HT-29 (cell line): ENCODE measurements at regions not wholly inside any gene's neighbourhood (a gene's known extent, or its start where the extent isn't known, plus 50 kb on each side); places are given as distances from the start of the nearest gene placed in this dataset.
"Not testable (repeated sequence)": the region's sequence is repeated elsewhere in the genome, so short reads cannot be mapped to it uniquely, and the experiment has no call there.

Experiments
- DNase-seq: peaks from one replicate; pipeline ENCODE4 v3.0.0-alpha.2; 2015; ENCODE audit warnings: low spot score

- no peak for DNase-seq
Measured at GRCh38 chr3:104903064-104903463, 463.6 kb upstream of the ALCAM start.

GRCh38 chr3:104906001-104906639 is 460.6 kb upstream of the ALCAM start:
- DNase-seq: no peak

DNA sequence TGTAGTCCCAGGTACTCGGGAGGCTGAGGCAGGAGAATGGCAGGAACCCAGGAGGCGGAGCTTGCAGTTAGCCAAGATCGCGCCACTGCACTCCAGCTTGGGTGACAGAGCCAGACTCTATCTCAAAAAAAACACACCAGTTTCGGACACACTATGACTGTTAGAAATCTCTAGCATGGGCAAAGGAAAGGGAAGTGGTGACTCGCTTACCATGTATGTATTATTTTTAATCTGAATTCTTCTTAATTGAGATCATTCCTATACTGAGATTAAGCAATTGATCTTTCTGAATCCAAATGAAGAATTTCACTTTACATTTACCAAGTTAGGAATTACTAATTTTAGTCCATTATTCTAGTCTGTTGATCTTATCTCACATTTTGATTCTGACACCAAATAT is 459.2 kb upstream of the ALCAM start:
- no peak for DNase-seq

GRCh38 chr3:104908761-104909160 is 457.9 kb upstream of the ALCAM start:
- no peak for DNase-seq

DNA sequence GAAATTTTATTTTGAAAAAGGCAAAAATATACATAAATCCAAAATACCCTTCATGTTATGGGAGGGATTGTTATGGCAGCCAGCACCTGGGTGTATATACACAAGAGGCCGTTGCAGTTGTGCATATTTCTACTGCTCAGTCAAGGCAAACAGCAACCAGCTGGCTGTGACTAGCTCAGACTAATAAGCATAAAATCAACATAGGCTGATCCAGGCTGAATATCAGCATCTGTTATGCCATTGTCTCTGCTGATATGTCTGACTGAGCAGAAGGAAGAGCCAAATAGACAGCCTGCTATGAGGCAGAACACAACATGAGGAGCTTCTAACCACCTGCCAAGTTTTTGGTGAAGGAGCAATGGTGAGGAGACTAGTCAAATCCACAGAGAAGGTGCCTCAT is 457.5 kb upstream of the ALCAM start:
- DNase-seq: no peak

DNA sequence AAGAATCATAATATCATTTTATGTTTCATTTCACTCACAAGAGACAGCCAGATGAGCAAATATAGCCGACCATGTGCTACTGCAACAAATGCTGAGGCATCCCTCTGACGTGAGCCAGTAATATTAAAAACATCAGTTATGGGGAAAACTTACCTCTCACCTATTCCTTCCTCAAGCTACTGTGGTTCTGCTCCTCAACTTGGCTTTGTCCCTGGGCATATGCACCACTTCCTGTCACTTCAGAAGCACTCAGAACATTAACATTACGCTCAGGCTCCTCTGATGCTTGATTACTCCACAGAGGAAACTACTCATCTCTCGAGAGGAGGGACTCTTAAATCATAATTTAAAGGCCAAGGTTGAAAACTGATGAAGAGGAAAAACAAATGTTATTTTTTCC is 457.0 kb upstream of the ALCAM start:
- no peak for DNase-seq

- DNase-seq: no peak
Measured at GRCh38 chr3:104911376-104911775, 455.3 kb upstream of the ALCAM start.

DNA sequence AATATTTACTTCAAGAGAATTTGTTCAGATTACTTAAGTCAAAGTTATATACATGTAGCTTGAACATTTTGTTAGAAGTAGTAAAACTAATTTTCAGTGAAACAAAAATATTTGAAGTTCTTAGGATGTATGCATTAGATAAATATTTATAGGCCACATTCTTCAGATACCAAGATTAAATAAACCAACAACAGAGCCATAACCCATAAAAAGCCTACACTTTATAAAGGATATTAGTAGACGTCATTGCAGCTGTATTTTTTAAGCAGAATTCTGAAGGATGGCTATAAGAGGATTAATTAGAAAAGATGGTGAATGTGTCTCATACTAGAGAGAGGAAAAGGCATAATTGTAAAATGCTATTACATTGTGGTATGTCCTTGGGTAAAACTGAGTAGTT is 449.7 kb upstream of the ALCAM start:
- no peak for DNase-seq

DNA sequence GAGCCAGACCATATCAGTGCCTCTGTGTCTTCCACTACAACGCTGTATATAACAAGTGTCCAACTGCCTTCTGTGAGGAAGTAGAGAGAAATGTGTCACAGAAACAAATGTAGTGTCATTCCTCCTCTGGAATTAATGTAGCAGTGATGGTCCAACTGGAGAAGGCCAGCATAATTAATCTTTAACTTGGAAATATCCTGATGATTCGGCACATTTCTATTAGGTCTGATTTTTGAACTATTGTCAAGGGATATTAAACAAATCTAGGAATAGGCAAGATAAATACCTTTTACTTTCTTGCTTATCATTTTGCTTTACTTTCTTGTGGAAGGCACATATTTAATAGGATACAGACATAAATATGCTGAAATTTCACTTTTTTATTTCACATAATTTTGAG is 446.2 kb upstream of the ALCAM start:
- no peak for DNase-seq

DNA sequence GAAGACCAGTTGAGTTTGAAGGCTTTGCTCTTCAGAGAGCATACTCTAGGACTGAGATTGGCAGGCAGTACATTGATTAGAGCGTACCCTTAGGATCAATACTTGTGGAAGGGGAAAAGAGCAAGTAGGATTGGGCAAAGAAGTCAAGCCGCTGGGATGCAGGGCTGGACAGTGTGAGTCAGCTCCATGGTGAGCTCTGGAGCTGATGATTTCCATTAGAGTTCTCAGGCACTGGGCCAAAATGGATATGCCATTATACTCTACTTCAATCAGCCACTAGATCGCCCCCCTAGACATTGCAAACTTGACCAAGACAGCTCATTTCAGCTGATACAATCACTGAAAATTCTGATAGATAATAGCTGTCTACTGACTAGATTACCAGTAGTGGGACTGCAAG is 432.7 kb upstream of the ALCAM start:
- DNase-seq: no peak

DNA sequence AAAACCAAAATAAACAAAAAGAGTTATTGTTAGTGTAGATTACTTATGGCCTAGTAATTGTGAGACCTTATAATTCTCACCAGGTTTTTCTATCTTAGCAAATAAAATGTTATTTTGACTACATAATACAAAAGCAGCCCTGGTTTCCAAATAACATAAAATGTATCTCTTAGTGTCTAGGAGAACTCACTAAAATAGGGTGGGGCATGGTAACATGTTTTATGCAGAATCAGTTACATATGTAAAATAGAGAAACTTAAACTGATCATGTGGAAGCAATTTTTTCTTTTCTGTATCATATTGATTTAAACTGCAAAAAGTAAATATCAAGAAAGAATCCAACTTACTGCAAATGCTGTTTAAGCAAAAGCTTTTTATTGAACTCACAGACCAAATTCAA is 431.1 kb upstream of the ALCAM start:
- no peak for DNase-seq

GRCh38 chr3:104939196-104939595 is 427.5 kb upstream of the ALCAM start:
- no peak for DNase-seq

- DNase-seq: no peak
Measured at GRCh38 chr3:104941785-104942184, 424.9 kb upstream of the ALCAM start.

DNA sequence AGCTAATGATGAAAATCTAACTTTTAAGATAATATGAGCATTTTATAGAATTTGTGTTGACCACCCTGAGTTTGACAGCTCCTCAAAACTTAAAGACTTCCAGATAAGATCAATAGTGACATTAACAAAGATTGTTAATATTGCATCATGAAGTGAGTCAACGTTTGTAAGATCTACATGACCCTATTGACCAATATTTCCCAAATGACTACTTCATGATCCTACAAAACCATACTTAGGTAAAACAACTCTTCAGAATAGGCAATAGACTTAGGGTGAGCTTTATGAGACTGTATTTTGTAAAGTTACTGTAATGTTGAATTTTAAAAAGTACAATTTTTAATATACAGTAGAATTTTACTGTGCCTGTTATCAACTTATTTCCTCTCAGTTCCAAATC is 422.7 kb upstream of the ALCAM start:
- DNase-seq: no peak

- DNase-seq: no peak
Measured at GRCh38 chr3:104947943-104948342, 418.8 kb upstream of the ALCAM start.

DNA sequence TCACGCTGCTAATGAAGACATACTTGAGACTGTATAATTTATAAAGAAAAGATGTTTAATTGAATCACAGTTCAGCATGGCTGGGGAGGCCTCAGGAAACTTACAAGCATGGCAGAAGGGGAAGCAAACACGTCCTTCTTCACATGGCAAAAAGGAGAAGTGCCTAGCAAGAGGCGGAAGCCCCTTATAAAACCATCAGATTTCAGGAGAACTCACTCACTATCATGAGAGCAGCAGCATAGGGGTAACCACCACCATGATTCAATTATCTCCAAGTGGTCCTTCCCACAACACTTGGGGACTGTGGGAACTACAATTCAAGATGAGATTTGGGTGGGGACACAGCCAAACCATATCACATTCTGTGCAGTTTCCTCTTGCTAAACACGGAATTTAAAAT is 416.9 kb upstream of the ALCAM start:
- DNase-seq: not testable (repeated sequence)

GRCh38 chr3:104951426-104951825 is 415.3 kb upstream of the ALCAM start:
- no peak for DNase-seq

GRCh38 chr3:104952146-104952972 is 414.4 kb upstream of the ALCAM start:
- DNase-seq: no peak

DNA sequence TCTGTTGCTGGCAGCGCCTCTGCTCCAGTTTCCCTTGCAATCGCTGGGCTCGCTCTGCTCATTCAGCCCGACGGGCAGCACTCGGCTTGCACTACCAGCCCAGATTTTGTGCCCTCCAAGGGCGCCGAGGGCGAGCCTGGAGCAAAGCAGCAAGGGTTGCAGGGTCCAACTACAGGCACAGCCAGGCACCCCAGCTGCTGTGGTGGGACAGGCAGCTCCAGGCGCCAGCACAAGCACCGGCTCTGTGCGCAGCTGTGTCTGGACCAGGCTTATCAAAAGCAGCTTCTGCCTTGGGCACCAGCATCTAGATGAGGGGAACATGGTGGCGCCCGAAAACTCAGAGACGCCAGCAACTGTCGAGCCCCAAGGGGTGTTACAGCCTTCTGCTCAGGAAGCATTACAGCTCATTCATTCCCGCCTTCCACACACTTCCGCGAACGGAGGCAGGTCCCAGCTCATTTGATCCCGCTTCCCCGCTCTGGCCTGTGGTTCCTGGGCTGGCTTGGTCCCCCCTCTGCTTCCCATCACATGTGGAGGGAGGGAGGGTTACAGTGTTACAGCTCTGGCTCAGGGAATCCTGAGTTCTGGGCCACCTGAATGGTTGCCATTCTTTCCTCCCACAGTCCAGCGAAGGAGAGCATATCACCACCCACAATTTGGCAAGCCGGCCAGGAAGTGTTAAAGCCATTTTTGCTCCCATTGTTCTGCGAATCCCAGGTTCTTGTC is 409.9 kb upstream of the ALCAM start:
- DNase-seq: no peak

GRCh38 chr3:104960579-104960978 is 406.1 kb upstream of the ALCAM start:
- DNase-seq: no peak

GRCh38 chr3:104961851-104962250 is 404.9 kb upstream of the ALCAM start:
- no peak for DNase-seq

GRCh38 chr3:104974316-104974715 is 392.4 kb upstream of the ALCAM start:
- no peak for DNase-seq

DNA sequence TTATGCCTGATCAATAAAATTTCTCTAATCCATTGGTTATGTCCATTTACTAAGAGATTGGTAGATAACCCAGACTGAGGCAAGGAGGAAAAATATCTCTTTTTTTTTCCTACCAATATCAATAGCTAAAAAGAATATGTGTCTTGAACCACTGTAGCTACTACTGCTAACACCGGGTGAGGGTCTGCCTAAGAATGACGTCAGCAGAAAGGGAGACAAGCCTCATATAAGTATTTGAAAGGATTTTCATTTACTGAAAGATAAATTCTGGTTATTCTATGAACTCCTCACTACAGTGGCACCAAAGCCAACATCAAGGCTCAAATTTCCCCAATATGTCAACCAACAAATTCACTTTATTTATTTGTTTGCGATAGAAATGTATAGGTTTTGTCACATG is 389.0 kb upstream of the ALCAM start:
- DNase-seq: no peak
